OCI-LY1 (cell line): ENCODE measurements at regions not wholly inside any gene's neighbourhood (a gene's known extent, or its start where the extent isn't known, plus 50 kb on each side); places are given as distances from the start of the nearest gene placed in this dataset.

ENCODE experiments used
- CTCF ChIP-seq: fragments of 200-600 bp; sonication (generic), shearing (Covaris generic); IDR thresholded peaks from 2 replicates; pipeline ENCODE4 v1.5.1; 2017; ENCODE audit warnings: mild to moderate bottlenecking, antibody characterized with exemption, low read length, moderate library complexity, mixed read lengths
- EZH2 ChIP-seq: fragments of 200-600 bp; sonication (generic), shearing (Covaris generic); IDR thresholded peaks from 2 replicates; pipeline ENCODE4 v1.8.0; 2017; ENCODE audit warnings: borderline replicate concordance, mixed run types, mild to moderate bottlenecking, antibody characterized with exemption, low read length, moderate library complexity, mixed read lengths

DNA sequence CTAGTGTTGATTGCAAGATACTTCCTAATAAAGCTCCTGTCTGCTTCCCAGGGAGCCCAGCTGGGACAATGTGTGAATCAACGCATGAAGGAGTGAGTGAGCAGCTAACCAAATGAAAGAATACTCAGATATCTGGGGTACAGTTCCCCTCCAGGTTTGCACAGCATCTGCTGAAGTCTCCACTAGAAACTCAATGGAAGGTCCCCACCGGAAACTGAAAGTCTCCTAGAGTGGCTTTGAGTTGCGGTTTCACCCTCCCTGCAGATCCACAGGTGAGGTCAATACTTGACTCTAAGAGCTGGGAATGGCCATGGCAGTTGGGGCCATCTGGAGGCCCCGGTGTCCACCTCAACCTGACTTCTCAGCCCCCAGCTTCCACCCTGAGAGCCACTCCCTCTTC lies 198.2 kb upstream of the MSX2 start:
- TF ChIP-seq CTCF (no peak), EZH2 (no peak)
